ENCODE measurements at regions not wholly inside any gene's neighbourhood (a gene's known extent, or its start where the extent isn't known, plus 50 kb on each side); places are given as distances from the start of the nearest gene placed in this dataset.

GRCh38 chr3:68378631-68379030 is 553.7 kb downstream of the TAFA4 start:
- TF ChIP-seq EP300 (IDR thresholded peaks at IDR 0.05) (no peak), CTCF (IDR thresholded peaks at IDR 0.05) (no peak), POLR2AphosphoS5 (IDR thresholded peaks at IDR 0.05) (no peak)
